Spleen (tissue), 7 donors: ENCODE measurements at regions not wholly inside any gene's neighbourhood (a gene's known extent, or its start where the extent isn't known, plus 50 kb on each side); places are given as distances from the start of the nearest gene placed in this dataset.

Source experiments
- POLR2A ChIP-seq, 3 donors: fragments of 450-650 bp; IDR thresholded peaks; one replicate each; pipeline ENCODE4 v1.5.1; 2017; ENCODE audit warnings: antibody characterized with exemption in 3 of 3, mild to moderate bottlenecking in 1 of 3
- POLR2AphosphoS5 ChIP-seq, 3 donors: sonication (generic); formaldehyde crosslinking; IDR thresholded peaks; one replicate each; pipeline ENCODE4 v1.5.1; 2017; ENCODE audit warnings: antibody characterized with exemption in 3 of 3
- TF ChIP-seq, protein P1 (sequence below), 11 experiments: fragments of 200-600 bp in 7 of 11; fragments of 450-650 bp in 4 of 11; sonication (generic) in 4 of 11; IDR thresholded peaks in 8 of 11; conservative IDR thresholded peaks in 3 of 11; 1 replicate in 7 of 11; 2 replicates in 4 of 11; pipeline versions ENCODE4 v1.4.0 to v1.8.0; 2016 to 2021; ENCODE audit warnings: antibody characterized with exemption in 11 of 11, inconsistent platforms in 4 of 11, mild to moderate bottlenecking in 1 of 11
- donor health status: DM: no; HTN: no; CAD: no; lungs with moderate emphysema.
- donor health status: DM: no; HTN: no; CAD: no.
- donor health status: DM: no; HTN: no; CAD: no.

DNA sequence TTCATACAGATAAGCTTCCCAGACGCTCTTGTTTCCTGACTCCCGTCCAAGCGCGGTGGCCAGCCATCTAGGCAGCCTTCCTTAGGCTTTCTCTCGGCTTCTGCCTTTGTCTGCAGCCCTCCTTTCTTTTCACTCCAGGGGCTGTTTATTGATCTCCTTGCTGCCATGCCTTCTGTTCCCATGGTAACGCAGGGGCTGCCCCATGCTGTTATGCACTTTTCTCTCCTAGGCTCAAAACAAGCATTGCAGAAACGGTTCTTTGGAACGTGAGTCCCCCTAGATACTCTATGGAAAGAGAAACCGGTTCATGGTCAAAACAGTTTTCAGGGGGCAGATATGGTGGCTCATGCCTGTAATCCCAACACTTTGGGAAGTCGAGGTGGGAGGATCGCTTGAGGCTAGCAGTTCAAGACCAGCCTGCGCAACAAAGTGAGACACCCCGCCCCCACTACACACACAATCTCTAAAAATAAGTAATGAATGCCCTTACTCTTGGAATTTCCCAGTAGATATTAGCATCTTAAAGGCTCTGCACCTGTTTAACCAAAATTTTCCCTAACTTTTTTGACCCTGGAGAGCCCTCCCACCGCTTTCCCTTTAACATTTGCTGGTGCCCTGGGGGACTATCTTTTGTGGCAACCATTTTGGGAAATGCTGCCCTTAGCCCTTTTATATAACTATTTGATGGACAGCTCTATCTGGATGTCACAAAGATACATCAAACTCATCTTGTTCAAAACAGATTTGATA lies 53.9 kb upstream of the ZNF157 start:
- TF ChIP-seq, protein P1, sequence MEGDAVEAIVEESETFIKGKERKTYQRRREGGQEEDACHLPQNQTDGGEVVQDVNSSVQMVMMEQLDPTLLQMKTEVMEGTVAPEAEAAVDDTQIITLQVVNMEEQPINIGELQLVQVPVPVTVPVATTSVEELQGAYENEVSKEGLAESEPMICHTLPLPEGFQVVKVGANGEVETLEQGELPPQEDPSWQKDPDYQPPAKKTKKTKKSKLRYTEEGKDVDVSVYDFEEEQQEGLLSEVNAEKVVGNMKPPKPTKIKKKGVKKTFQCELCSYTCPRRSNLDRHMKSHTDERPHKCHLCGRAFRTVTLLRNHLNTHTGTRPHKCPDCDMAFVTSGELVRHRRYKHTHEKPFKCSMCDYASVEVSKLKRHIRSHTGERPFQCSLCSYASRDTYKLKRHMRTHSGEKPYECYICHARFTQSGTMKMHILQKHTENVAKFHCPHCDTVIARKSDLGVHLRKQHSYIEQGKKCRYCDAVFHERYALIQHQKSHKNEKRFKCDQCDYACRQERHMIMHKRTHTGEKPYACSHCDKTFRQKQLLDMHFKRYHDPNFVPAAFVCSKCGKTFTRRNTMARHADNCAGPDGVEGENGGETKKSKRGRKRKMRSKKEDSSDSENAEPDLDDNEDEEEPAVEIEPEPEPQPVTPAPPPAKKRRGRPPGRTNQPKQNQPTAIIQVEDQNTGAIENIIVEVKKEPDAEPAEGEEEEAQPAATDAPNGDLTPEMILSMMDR (IDR thresholded peaks at IDR 0.05 in 8 of 11, conservative IDR thresholded peaks at IDR 0.05 in 3 of 11): no peak
- no peak for TF ChIP-seq POLR2A (IDR thresholded peaks at IDR 0.05)
- TF ChIP-seq POLR2AphosphoS5 (IDR thresholded peaks at IDR 0.05): no peak
